ENCODE measurements at regions not wholly inside any gene's neighbourhood (a gene's known extent, or its start where the extent isn't known, plus 50 kb on each side); places are given as distances from the start of the nearest gene placed in this dataset.

DNA sequence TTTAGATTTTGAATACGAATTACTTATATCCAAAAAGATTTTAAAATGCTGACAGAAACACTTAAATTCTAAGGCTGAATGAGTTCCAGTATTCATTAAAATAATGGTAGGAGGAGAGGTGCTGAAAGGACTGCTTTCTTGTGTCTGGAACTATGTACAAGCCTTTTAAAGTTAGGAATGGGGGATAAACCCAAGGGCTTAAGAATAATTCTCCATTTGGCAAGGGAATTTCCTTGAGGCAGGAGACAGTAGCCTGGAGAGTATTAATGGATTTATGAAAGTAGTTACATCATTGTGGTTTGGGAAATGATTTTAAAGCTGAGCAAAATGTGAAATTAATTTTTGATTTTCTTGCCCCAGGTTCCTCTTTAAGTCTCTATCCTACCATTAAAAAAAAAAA, 266.5 kb upstream of the KCNIP4 start:
- ChIA-PET POLR2A (no interaction called here), CTCF (ENCODE audit: low intra/inter-chr PET ratio, low total read pairs) (no interaction called here)
- H4K20me1 ChIP-seq (ENCODE audit: insufficient read depth, low read length): no peaks in the 10 kb centered on the region
- TF ChIP-seq RXRB (CRISPR knock-in tag; IDR thresholded peaks at IDR 0.05; ENCODE audit: borderline replicate concordance): no peak
- TF ChIP-seq HNRNPLL (IDR thresholded peaks at IDR 0.05; ENCODE audit: low read depth, low read length, poor library complexity, severe bottlenecking): no peak
- TF ChIP-seq, protein P1, sequence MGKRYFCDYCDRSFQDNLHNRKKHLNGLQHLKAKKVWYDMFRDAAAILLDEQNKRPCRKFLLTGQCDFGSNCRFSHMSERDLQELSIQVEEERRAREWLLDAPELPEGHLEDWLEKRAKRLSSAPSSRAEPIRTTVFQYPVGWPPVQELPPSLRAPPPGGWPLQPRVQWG (CRISPR knock-in tag; IDR thresholded peaks at IDR 0.05; ENCODE audit: borderline replicate concordance, low read depth): no peak
- TF ChIP-seq, protein P2, sequence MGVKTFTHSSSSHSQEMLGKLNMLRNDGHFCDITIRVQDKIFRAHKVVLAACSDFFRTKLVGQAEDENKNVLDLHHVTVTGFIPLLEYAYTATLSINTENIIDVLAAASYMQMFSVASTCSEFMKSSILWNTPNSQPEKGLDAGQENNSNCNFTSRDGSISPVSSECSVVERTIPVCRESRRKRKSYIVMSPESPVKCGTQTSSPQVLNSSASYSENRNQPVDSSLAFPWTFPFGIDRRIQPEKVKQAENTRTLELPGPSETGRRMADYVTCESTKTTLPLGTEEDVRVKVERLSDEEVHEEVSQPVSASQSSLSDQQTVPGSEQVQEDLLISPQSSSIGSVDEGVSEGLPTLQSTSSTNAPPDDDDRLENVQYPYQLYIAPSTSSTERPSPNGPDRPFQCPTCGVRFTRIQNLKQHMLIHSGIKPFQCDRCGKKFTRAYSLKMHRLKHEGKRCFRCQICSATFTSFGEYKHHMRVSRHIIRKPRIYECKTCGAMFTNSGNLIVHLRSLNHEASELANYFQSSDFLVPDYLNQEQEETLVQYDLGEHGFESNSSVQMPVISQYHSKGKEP (CRISPR knock-in tag; IDR thresholded peaks at IDR 0.05): no peak
- no peak for TF ChIP-seq ZSCAN20 (CRISPR knock-in tag; IDR thresholded peaks at IDR 0.05; ENCODE audit: borderline replicate concordance)
- TF ChIP-seq, protein P3, sequence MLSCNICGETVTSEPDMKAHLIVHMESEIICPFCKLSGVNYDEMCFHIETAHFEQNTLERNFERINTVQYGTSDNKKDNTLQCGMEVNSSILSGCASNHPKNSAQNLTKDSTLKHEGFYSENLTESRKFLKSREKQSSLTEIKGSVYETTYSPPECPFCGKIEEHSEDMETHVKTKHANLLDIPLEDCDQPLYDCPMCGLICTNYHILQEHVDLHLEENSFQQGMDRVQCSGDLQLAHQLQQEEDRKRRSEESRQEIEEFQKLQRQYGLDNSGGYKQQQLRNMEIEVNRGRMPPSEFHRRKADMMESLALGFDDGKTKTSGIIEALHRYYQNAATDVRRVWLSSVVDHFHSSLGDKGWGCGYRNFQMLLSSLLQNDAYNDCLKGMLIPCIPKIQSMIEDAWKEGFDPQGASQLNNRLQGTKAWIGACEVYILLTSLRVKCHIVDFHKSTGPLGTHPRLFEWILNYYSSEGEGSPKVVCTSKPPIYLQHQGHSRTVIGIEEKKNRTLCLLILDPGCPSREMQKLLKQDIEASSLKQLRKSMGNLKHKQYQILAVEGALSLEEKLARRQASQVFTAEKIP (CRISPR knock-in tag; IDR thresholded peaks at IDR 0.05; ENCODE audit: borderline replicate concordance): no peak
- no peak for TF ChIP-seq KLF9 (CRISPR knock-in tag; IDR thresholded peaks at IDR 0.05; ENCODE audit: low read depth)
- no peak for TF ChIP-seq DNMT1 (CRISPR knock-in tag; IDR thresholded peaks at IDR 0.05)
- no peak for TF ChIP-seq ZMYM2 (CRISPR knock-in tag; IDR thresholded peaks at IDR 0.05)
- in situ Hi-C loops (cut with HindIII; ENCODE audit: extremely low pct_ligation_motif_present, low pct_unique_long_range_greater_than_20kb) (no loop called here), intact Hi-C loops (cut with micrococcal nuclease; ENCODE audit: unreplicated experiment) (no loop called here)
- 0% methylated on average over 1 of the region's 1 CpG for WGBS (ENCODE audit: low lambda C conversion rate)
- no peaks in the 10 kb centered on the region; a peak in 1 of 5 replicates for H3K27me3 ChIP-seq (ENCODE audit: control insufficient read depth in 1 of 2, insufficient read depth in 2 of 2, low read length in 2 of 2)
- no peaks in the 10 kb centered on the region for H3K4me1 ChIP-seq (ENCODE audit: insufficient read depth, low read length)
- ATAC-seq: no peak
- no peak for DNase-seq (ENCODE audit: low spot score)
- H3K36me3 ChIP-seq (replicated peaks in 1 of 2; ENCODE audit: control insufficient read depth in 1 of 2, insufficient read depth in 2 of 2, low read length in 2 of 2): no peaks in the 10 kb centered on the region
- H3K4me2 ChIP-seq (ENCODE audit: low read depth, low read length): no peak overlapping the region
- no TSS peak for BruUV-seq (replicated peaks)
- no peak overlapping the region for H3K9ac ChIP-seq (ENCODE audit: insufficient read depth, low read depth, low read length)
- no peak overlapping the region for H2AFZ ChIP-seq (ENCODE audit: low read length)
- H3K79me2 ChIP-seq (ENCODE audit: insufficient read depth, low read length): no peaks in the 10 kb centered on the region
- no peaks in the 10 kb centered on the region for H3K9me3 ChIP-seq (ENCODE audit: low read length)
- H3K4me3 ChIP-seq (replicated peaks in 1 of 3; ENCODE audit: insufficient read depth in 1 of 3, low read depth in 2 of 3, low read length in 3 of 3): no peak overlapping the region
- no peak for FAIRE-seq
- H3K27ac ChIP-seq (ENCODE audit: extremely low read length, insufficient read depth, low read length): no peak overlapping the region
